ENCODE measurements at regions not wholly inside any gene's neighbourhood (a gene's known extent, or its start where the extent isn't known, plus 50 kb on each side); places are given as distances from the start of the nearest gene placed in this dataset.

- no peaks in the 10 kb centered on the region for H3K36me3 ChIP-seq
- TF ChIP-seq POLR2AphosphoS5 (IDR thresholded peaks at IDR 0.05; ENCODE audit: insufficient read depth in 1 of 2, low read depth in 1 of 2): no peak
- TF ChIP-seq CTCF (IDR thresholded peaks at IDR 0.05): no peak
- no peak for TF ChIP-seq POLR2A (IDR thresholded peaks at IDR 0.05)
- no peak for DNase-seq (ENCODE audit: extremely low spot score in 2 of 2)
These were observed 86.9 kb downstream of the DACT1 start for GRCh38 chr14:58724702-58725101.

GRCh38 chr14:58725226-58725625, 87.5 kb downstream of the DACT1 start:
- intact Hi-C loops (cut with DNase I): no loop called here
- DNase-seq (ENCODE audit: extremely low spot score in 2 of 2): no peak

More at GRCh38 chr14:58724702-58725101, 86.9 kb downstream of the DACT1 start:
- H3K27me3 ChIP-seq: no peaks in the 10 kb centered on the region
- intact Hi-C loops (cut with DNase I): no loop called here
- H3K4me1 ChIP-seq: no peaks in the 10 kb centered on the region
- no peaks in the 10 kb centered on the region for H3K9me3 ChIP-seq
- no peak overlapping the region for H3K27ac ChIP-seq
- no peak overlapping the region for H3K4me3 ChIP-seq

GRCh38 chr14:58725871-58726270, 88.1 kb downstream of the DACT1 start:
- Histone ChIP-seq H3K27me3 (no peaks in the 10 kb centered on the region), H3K27ac (no peak overlapping the region), H3K4me3 (no peak overlapping the region), H3K9me3 (no peaks in the 10 kb centered on the region), H3K36me3 (no peaks in the 10 kb centered on the region), H3K4me1 (no peaks in the 10 kb centered on the region)
- TF ChIP-seq POLR2AphosphoS5 (IDR thresholded peaks at IDR 0.05; ENCODE audit: insufficient read depth in 1 of 2, low read depth in 1 of 2) (no peak), POLR2A (IDR thresholded peaks at IDR 0.05) (no peak), CTCF (IDR thresholded peaks at IDR 0.05) (no peak)
- intact Hi-C loops (cut with DNase I): no loop called here
- no peak for DNase-seq (ENCODE audit: extremely low spot score in 2 of 2)

More at GRCh38 chr14:58725226-58725625, 87.5 kb downstream of the DACT1 start:
- H3K36me3 ChIP-seq: no peaks in the 10 kb centered on the region
- H3K9me3 ChIP-seq: no peaks in the 10 kb centered on the region
- TF ChIP-seq CTCF (IDR thresholded peaks at IDR 0.05): no peak
- no peak for TF ChIP-seq POLR2A (IDR thresholded peaks at IDR 0.05)
- H3K4me3 ChIP-seq: no peak overlapping the region
- H3K27me3 ChIP-seq: no peaks in the 10 kb centered on the region
- H3K27ac ChIP-seq: no peak overlapping the region
- no peaks in the 10 kb centered on the region for H3K4me1 ChIP-seq

GRCh38 chr14:58730792-58731464, 93.2 kb downstream of the DACT1 start:
- no peaks in the 10 kb centered on the region for H3K27me3 ChIP-seq
- no peaks in the 10 kb centered on the region for H3K9me3 ChIP-seq
- DNase-seq (ENCODE audit: extremely low spot score in 2 of 2): no peak
- TF ChIP-seq CTCF (IDR thresholded peaks at IDR 0.05): no peak
- TF ChIP-seq POLR2A (IDR thresholded peaks at IDR 0.05): no peak
- TF ChIP-seq POLR2AphosphoS5 (IDR thresholded peaks at IDR 0.05; ENCODE audit: insufficient read depth in 1 of 2, low read depth in 1 of 2): no peak
- no peaks in the 10 kb centered on the region for H3K4me1 ChIP-seq
- no peak overlapping the region for H3K27ac ChIP-seq
- no peaks in the 10 kb centered on the region for H3K36me3 ChIP-seq
- intact Hi-C loops (cut with DNase I): no loop called here
- no peak overlapping the region for H3K4me3 ChIP-seq

GRCh38 chr14:58731465-58732293, 93.9 kb downstream of the DACT1 start:
- Histone ChIP-seq H3K27ac (no peak overlapping the region), H3K4me1 (no peaks in the 10 kb centered on the region), H3K27me3 (no peaks in the 10 kb centered on the region), H3K9me3 (no peaks in the 10 kb centered on the region), H3K4me3 (no peak overlapping the region), H3K36me3 (no peaks in the 10 kb centered on the region)
- no peak for DNase-seq (ENCODE audit: extremely low spot score in 2 of 2)
- TF ChIP-seq POLR2A (IDR thresholded peaks at IDR 0.05): no peak
- no peak for TF ChIP-seq CTCF (IDR thresholded peaks at IDR 0.05)
- no peak for TF ChIP-seq POLR2AphosphoS5 (IDR thresholded peaks at IDR 0.05; ENCODE audit: insufficient read depth in 1 of 2, low read depth in 1 of 2)
- intact Hi-C loops (cut with DNase I): no loop called here

All from vagina (tissue), 2 donors.